Gastrocnemius medialis (tissue), 4 donors: ENCODE measurements at regions not wholly inside any gene's neighbourhood (a gene's known extent, or its start where the extent isn't known, plus 50 kb on each side); places are given as distances from the start of the nearest gene placed in this dataset.

ENCODE experiments used
- CTCF ChIP-seq, 5 experiments: fragments of 450-650 bp in 3 of 5; fragments of 200-600 bp in 2 of 5; sonication (generic) in 2 of 5; IDR thresholded peaks in 4 of 5; conservative IDR thresholded peaks in 1 of 5; 1 replicate in 4 of 5; 2 replicates in 1 of 5; pipeline ENCODE4 v1.5.1; 2016 to 2019; ENCODE audit warnings: antibody characterized with exemption in 5 of 5, mild to moderate bottlenecking in 3 of 5, moderate library complexity in 3 of 5
- POLR2A ChIP-seq, 2 donors: fragments of 450-650 bp; IDR thresholded peaks; one replicate each; pipeline ENCODE4 v1.6.1; 2017; ENCODE audit warnings: antibody characterized with exemption in 2 of 2, mild to moderate bottlenecking in 2 of 2, moderate library complexity in 2 of 2

DNA sequence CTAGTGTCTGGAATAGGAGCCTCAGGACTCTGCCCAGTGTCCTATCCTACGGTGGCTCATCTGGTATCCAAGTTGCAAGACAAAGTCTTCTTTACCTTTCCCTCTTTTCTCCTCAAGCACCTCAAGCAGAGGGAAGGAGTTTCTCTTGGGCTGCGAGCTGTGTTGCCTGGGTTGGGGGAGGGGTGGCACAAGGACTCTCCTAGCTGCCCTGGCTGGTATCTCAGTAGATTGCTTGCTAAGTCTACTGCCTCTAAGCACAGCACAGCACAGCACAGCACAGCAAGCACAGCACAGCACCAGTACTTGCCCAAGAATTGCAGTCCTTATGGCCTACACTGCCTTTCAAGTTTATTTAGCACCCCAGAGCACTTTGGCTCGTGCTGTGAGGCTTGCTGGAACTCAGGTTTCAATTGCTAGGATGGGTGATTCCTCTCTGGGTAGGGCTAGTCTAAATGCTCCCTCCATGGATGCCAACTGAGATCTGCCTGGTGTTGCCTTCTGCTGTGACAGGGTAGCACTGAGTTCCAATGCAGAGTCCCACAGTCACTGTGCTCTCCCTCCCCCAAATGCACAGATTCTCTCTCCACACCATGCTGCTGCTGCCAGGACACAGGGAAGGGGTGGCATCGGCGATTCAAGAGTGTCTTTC lies 213.1 kb upstream of the POU5F2 start:
- TF ChIP-seq CTCF (IDR thresholded peaks at IDR 0.05 in 4 of 5, conservative IDR thresholded peaks at IDR 0.05 in 1 of 5) = no peak
- TF ChIP-seq POLR2A (IDR thresholded peaks at IDR 0.05) = no peak
